HCT116 (cell line): ENCODE measurements at regions not wholly inside any gene's neighbourhood (a gene's known extent, or its start where the extent isn't known, plus 50 kb on each side); places are given as distances from the start of the nearest gene placed in this dataset.

Source experiments
- ATAC-seq: fragments of 200-7000 bp; cut with Tn5 transposase; 2 replicates; pipeline ENCODE4 v1.9.1; 2020; ENCODE audit warnings: mild to moderate bottlenecking, moderate library complexity
- BruUV-seq: library from RNA; stranded (reverse); fragments of 400-500 nt; replicated peaks from 2 replicates; lab custom pipeline; 2021; lab: Mats Ljungman, UMichigan
- CTCF ChIA-PET: fragments of 300-600 bp; sonication (Branson Sonifier 250); formaldehyde crosslinking; loops from one replicate; lab custom pipeline; 2021; ENCODE audit warnings: antibody characterized with exemption; lab: Charles Lee
- POLR2A ChIA-PET: fragments of 300-600, 350-600 bp; sonication (Branson Sonifier 250); formaldehyde crosslinking; loops from one replicate; lab custom pipeline; 2021; ENCODE audit warnings: antibody characterized with exemption; lab: Charles Lee
- RAD21 ChIA-PET, 2 experiments: fragments of 300-600 bp; sonication (Branson Sonifier 250); formaldehyde crosslinking; loops; one replicate each; lab custom pipeline; 2023; ENCODE audit warnings: low total read pairs in 2 of 2; ENCODE audit not compliant: uncharacterized antibody in 2 of 2, unreplicated experiment in 2 of 2, low non-redundant PET in 1 of 2; lab: Charles Lee
- DNase-seq: peaks from one replicate; pipeline ENCODE4 v3.0.0-alpha.2; 2010; ENCODE audit warnings: low read depth, low spot score
- H2AFZ ChIP-seq: fragments of 200-600 bp; shearing (Covaris generic), sonication (generic); 2 replicates; pipeline ENCODE4 v1.6.1; 2017; ENCODE audit warnings: low read depth, mixed run types, mixed read lengths, antibody characterized with exemption, low read length; ENCODE audit not compliant: poor library complexity, severe bottlenecking
- H3K27ac ChIP-seq: 2 replicates; pipeline ENCODE4 v1.5.1; 2012; ENCODE audit warnings: low read depth, low read length
- H3K27me3 ChIP-seq: fragments of 200-600 bp; sonication (generic); 2 replicates; pipeline ENCODE4 v1.6.1; 2016; ENCODE audit warnings: mixed run types, low read length, mixed read lengths; ENCODE audit not compliant: insufficient read depth
- H3K36me3 ChIP-seq, 2 experiments: fragments of 200-500 bp in 1 of 2; fragments of 200-600 bp in 1 of 2; sonication (Bioruptor generic) in 1 of 2; sonication (generic) in 1 of 2; 2 replicates each; pipeline versions ENCODE4 v1.5.1 to v1.6.1; 2014 to 2016; ENCODE audit warnings: low read length in 2 of 2, inconsistent platforms in 1 of 2, mixed read lengths in 1 of 2, mixed run types in 1 of 2; ENCODE audit not compliant: insufficient read depth in 2 of 2, control insufficient read depth in 1 of 2
- H3K4me1 ChIP-seq, 2 experiments: fragments of 200-600 bp in 1 of 2; sonication (generic) in 1 of 2; 2 replicates each; pipeline versions ENCODE4 v1.5.1 to v1.6.1; 2012 to 2017; ENCODE audit warnings: low read length in 2 of 2, inconsistent platforms in 1 of 2, mild to moderate bottlenecking in 1 of 2, mixed read lengths in 1 of 2, mixed run types in 1 of 2, moderate library complexity in 1 of 2; ENCODE audit not compliant: insufficient read depth in 2 of 2, control insufficient read depth in 1 of 2
- H3K4me2 ChIP-seq: fragments of 200-600 bp; sonication (generic); 2 replicates; pipeline ENCODE4 v1.6.1; 2017; ENCODE audit warnings: mixed run types, low read length, mixed read lengths
- H3K4me3 ChIP-seq, 2 experiments: fragments of 200-600 bp in 1 of 2; sonication (generic) in 1 of 2; replicated peaks in 1 of 2; 2 replicates each; pipeline ENCODE4 v1.5.1; 2011 to 2016; ENCODE audit warnings: low read length in 2 of 2, control low read depth in 1 of 2, low read depth in 1 of 2, mild to moderate bottlenecking in 1 of 2, mixed read lengths in 1 of 2, mixed run types in 1 of 2
- H3K79me2 ChIP-seq: fragments of 200-600 bp; sonication (generic); 2 replicates; pipeline ENCODE4 v1.6.1; 2017; ENCODE audit warnings: mild to moderate bottlenecking, mixed run types, low read length, moderate library complexity, mixed read lengths; ENCODE audit not compliant: insufficient read depth
- H3K9ac ChIP-seq: fragments of 200-600 bp; sonication (generic); 2 replicates; pipeline ENCODE4 v1.6.1; 2016; ENCODE audit warnings: low read length, mixed read lengths
- H3K9me2 ChIP-seq: fragments of 200-600 bp; sonication (generic), shearing (Covaris generic); 2 replicates; pipeline ENCODE4 v1.6.1; 2017; ENCODE audit warnings: mixed run types, mild to moderate bottlenecking, moderate library complexity; ENCODE audit not compliant: insufficient read depth
- H3K9me3 ChIP-seq, 2 experiments: fragments of 200-500 bp in 1 of 2; fragments of 200-600 bp in 1 of 2; sonication (Bioruptor generic) in 1 of 2; sonication (generic) in 1 of 2; 2 replicates each; pipeline ENCODE4 v1.6.1; 2014 to 2017; ENCODE audit warnings: low read length in 2 of 2, mixed read lengths in 2 of 2, inconsistent platforms in 1 of 2, low read depth in 1 of 2, mild to moderate bottlenecking in 1 of 2, mixed run types in 1 of 2, moderate library complexity in 1 of 2; ENCODE audit not compliant: control insufficient read depth in 1 of 2, insufficient read depth in 1 of 2
- H4K20me1 ChIP-seq: fragments of 200-600 bp; sonication (generic), shearing (Covaris generic); 2 replicates; pipeline ENCODE4 v1.6.1; 2017; ENCODE audit warnings: mixed run types, mild to moderate bottlenecking, moderate library complexity; ENCODE audit not compliant: insufficient read depth
- CEBPB ChIP-seq: IDR thresholded peaks from 2 replicates; pipeline ENCODE4 v1.6.1; 2012; ENCODE audit warnings: low read depth
- CTCF ChIP-seq, 3 experiments: fragments of 200-600 bp in 1 of 3; sonication (generic) in 1 of 3; IDR thresholded peaks in 2 of 3; conservative IDR thresholded peaks in 1 of 3; 2 replicates each; pipeline ENCODE4 v1.5.1; 2012 to 2017; ENCODE audit warnings: low read depth in 2 of 3, low read length in 2 of 3, antibody characterized with exemption in 1 of 3, borderline replicate concordance in 1 of 3, control low read depth in 1 of 3, mild to moderate bottlenecking in 1 of 3, mixed read lengths in 1 of 3, mixed run types in 1 of 3, moderate library complexity in 1 of 3; ENCODE audit not compliant: insufficient read depth in 1 of 3
- EZH2 ChIP-seq: fragments of 200-600 bp; sonication (generic); IDR thresholded peaks from 2 replicates; pipeline ENCODE4 v1.6.1; 2017; ENCODE audit warnings: antibody characterized with exemption, mixed run types
- EZH2phosphoT487 ChIP-seq: fragments of 200-600 bp; IDR thresholded peaks from 2 replicates; pipeline ENCODE4 v1.6.1; 2018; ENCODE audit warnings: antibody characterized with exemption, borderline replicate concordance
- JUND ChIP-seq: IDR thresholded peaks from 2 replicates; pipeline ENCODE4 v1.6.1; 2012
- POLR2AphosphoS5 ChIP-seq: IDR thresholded peaks from 2 replicates; pipeline ENCODE4 v1.6.1; 2011; ENCODE audit warnings: mild to moderate bottlenecking, low read depth, low read length, moderate library complexity
- SIN3A ChIP-seq: IDR thresholded peaks from 2 replicates; pipeline ENCODE4 v1.6.1; 2012; ENCODE audit warnings: low read depth
- SRF ChIP-seq: IDR thresholded peaks from 2 replicates; pipeline ENCODE4 v1.6.1; 2012; ENCODE audit warnings: low read depth
- ZBTB33 ChIP-seq: IDR thresholded peaks from 2 replicates; pipeline ENCODE4 v1.6.1; 2011; ENCODE audit warnings: mild to moderate bottlenecking, low read length, moderate library complexity; ENCODE audit not compliant: insufficient replicate concordance; ENCODE audit errors: extremely low read depth
- ZFX ChIP-seq: fragments of 450-650 bp; IDR thresholded peaks from 2 replicates; pipeline ENCODE4 v1.6.1; 2017
- intact Hi-C: fragments of 100-400 bp; cut with micrococcal nuclease; formaldehyde crosslinking; loops from 2 replicates; pipeline ENCODE4 v1.10.0; 2022
- TF ChIP-seq, protein P1 (sequence below): IDR thresholded peaks from 2 replicates; pipeline ENCODE4 v1.6.1; 2012

DNA sequence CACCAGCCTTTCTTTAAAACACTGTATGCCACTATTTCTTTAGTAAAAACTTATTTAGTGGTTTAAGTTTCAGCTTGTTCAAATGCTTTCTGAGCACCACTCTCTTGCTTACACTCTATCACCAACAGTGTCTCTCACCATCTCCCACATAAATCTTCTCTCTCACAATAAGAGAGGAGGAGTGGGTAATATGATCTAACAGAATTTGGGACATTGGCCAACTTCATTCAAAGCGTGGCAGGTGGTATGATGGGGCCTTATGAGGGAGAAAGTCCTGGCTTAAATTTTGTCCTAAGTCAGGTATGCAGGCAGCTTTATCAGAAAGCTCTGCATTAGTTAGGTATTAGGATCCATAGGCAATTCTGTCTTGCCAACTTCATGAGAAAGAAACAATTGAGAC, 1132.5 kb downstream of the TUSC7 start:
- Histone ChIP-seq H4K20me1 (no peaks in the 10 kb centered on the region), H3K9me3 (no peaks in the 10 kb centered on the region), H3K79me2 (no peaks in the 10 kb centered on the region), H3K27me3 (no peaks in the 10 kb centered on the region), H3K4me2 (no peak overlapping the region), H3K9me2 (no peaks in the 10 kb centered on the region), H2AFZ (no peak overlapping the region), H3K4me1 (no peaks in the 10 kb centered on the region), H3K36me3 (no peaks in the 10 kb centered on the region), H3K4me3 (no peak overlapping the region), H3K27ac (no peak overlapping the region), H3K9ac (no peak overlapping the region)
- ChIA-PET CTCF (no interaction called here), POLR2A (no interaction called here), RAD21 (no interaction called here)
- ATAC-seq (no peak), DNase-seq (no peak)
- TF ChIP-seq CEBPB (no peak), SIN3A (no peak), SRF (no peak), EZH2 (no peak), ZFX (no peak), POLR2AphosphoS5 (no peak), JUND (no peak), EZH2phosphoT487 (no peak), CTCF (IDR thresholded peaks at IDR 0.05 in 2 of 3, conservative IDR thresholded peaks at IDR 0.05 in 1 of 3; ENCODE audit: borderline replicate concordance in 1 of 3, insufficient read depth in 1 of 3, low read depth in 2 of 3, low read length in 2 of 3) (no peak), ZBTB33 (no peak)
- TF ChIP-seq, protein P1, sequence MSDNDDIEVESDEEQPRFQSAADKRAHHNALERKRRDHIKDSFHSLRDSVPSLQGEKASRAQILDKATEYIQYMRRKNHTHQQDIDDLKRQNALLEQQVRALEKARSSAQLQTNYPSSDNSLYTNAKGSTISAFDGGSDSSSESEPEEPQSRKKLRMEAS = no peak
- no TSS peak for BruUV-seq
- intact Hi-C loops = no loop called here
